ENCODE measurements at regions not wholly inside any gene's neighbourhood (a gene's known extent, or its start where the extent isn't known, plus 50 kb on each side); places are given as distances from the start of the nearest gene placed in this dataset.

GRCh38 chr2:2848198-2848597 lies 517.1 kb upstream of the MYT1L start:
- no peak overlapping the region for H3K9ac ChIP-seq (ENCODE audit: low read length)
- H3K27ac ChIP-seq (ENCODE audit: low read depth, low read length): no peak overlapping the region
- no peaks in the 10 kb centered on the region for H3K36me3 ChIP-seq (ENCODE audit: low read length)
- H3K9me3 ChIP-seq (ENCODE audit: insufficient read depth, low read length): no peaks in the 10 kb centered on the region
- H3F3A ChIP-seq (ENCODE audit: insufficient read depth): no peaks in the 10 kb centered on the region
- H3K27me3 ChIP-seq (ENCODE audit: low read length): no peaks in the 10 kb centered on the region
- no peak overlapping the region for H3K4me2 ChIP-seq (ENCODE audit: low read depth, low read length, poor library complexity, severe bottlenecking)
- no peak for TF ChIP-seq CTCF (IDR thresholded peaks at IDR 0.05; ENCODE audit: insufficient read depth, low read length, poor library complexity, severe bottlenecking)
- no peak for TF ChIP-seq EZH2phosphoT487 (conservative IDR thresholded peaks at IDR 0.05; ENCODE audit: low read length)
- H3K9me2 ChIP-seq (replicated peaks; ENCODE audit: insufficient read depth, low read length): no peaks in the 10 kb centered on the region
- H3K79me2 ChIP-seq (ENCODE audit: insufficient read depth, low read length): no peaks in the 10 kb centered on the region
- no peaks in the 10 kb centered on the region for H4K20me1 ChIP-seq (ENCODE audit: low read depth, low read length)
- no peak overlapping the region for H3K4me3 ChIP-seq (ENCODE audit: insufficient read depth, low read length, poor library complexity, severe bottlenecking)
- H2AFZ ChIP-seq (ENCODE audit: low read depth, low read length, severe bottlenecking): no peak overlapping the region

- no peaks in the 10 kb centered on the region for H3K9me3 ChIP-seq (ENCODE audit: insufficient read depth, low read length)
- no peak overlapping the region for H3K27ac ChIP-seq (ENCODE audit: low read depth, low read length)
- H3F3A ChIP-seq (ENCODE audit: insufficient read depth): no peaks in the 10 kb centered on the region
- TF ChIP-seq CTCF (IDR thresholded peaks at IDR 0.05; ENCODE audit: insufficient read depth, low read length, poor library complexity, severe bottlenecking): no peak
- no peak for TF ChIP-seq EZH2phosphoT487 (conservative IDR thresholded peaks at IDR 0.05; ENCODE audit: low read length)
- H3K9ac ChIP-seq (ENCODE audit: low read length): no peak overlapping the region
- no peak overlapping the region for H3K4me2 ChIP-seq (ENCODE audit: low read depth, low read length, poor library complexity, severe bottlenecking)
- H4K20me1 ChIP-seq (ENCODE audit: low read depth, low read length): no peaks in the 10 kb centered on the region
- no peaks in the 10 kb centered on the region for H3K27me3 ChIP-seq (ENCODE audit: low read length)
- no peak overlapping the region for H2AFZ ChIP-seq (ENCODE audit: low read depth, low read length, severe bottlenecking)
- H3K36me3 ChIP-seq (ENCODE audit: low read length): no peaks in the 10 kb centered on the region
- H3K79me2 ChIP-seq (ENCODE audit: insufficient read depth, low read length): no peaks in the 10 kb centered on the region
- no peaks in the 10 kb centered on the region for H3K9me2 ChIP-seq (replicated peaks; ENCODE audit: insufficient read depth, low read length)
- H3K4me3 ChIP-seq (ENCODE audit: insufficient read depth, low read length, poor library complexity, severe bottlenecking): no peak overlapping the region
These were observed 516.2 kb upstream of the MYT1L start for GRCh38 chr2:2847209-2847676.

GRCh38 chr2:2846332-2847208 lies 515.5 kb upstream of the MYT1L start:
- Histone ChIP-seq H3K27ac (ENCODE audit: low read depth, low read length) (no peak overlapping the region), H3K9me3 (ENCODE audit: insufficient read depth, low read length) (no peaks in the 10 kb centered on the region), H3K9ac (ENCODE audit: low read length) (no peak overlapping the region), H3K27me3 (ENCODE audit: low read length) (no peaks in the 10 kb centered on the region), H3K9me2 (replicated peaks; ENCODE audit: insufficient read depth, low read length) (no peaks in the 10 kb centered on the region), H3F3A (ENCODE audit: insufficient read depth) (no peaks in the 10 kb centered on the region), H2AFZ (ENCODE audit: low read depth, low read length, severe bottlenecking) (no peak overlapping the region), H3K36me3 (ENCODE audit: low read length) (no peaks in the 10 kb centered on the region), H3K79me2 (ENCODE audit: insufficient read depth, low read length) (no peaks in the 10 kb centered on the region), H3K4me2 (ENCODE audit: low read depth, low read length, poor library complexity, severe bottlenecking) (no peak overlapping the region), H3K4me3 (ENCODE audit: insufficient read depth, low read length, poor library complexity, severe bottlenecking) (no peak overlapping the region), H4K20me1 (ENCODE audit: low read depth, low read length) (no peaks in the 10 kb centered on the region)
- TF ChIP-seq EZH2phosphoT487 (conservative IDR thresholded peaks at IDR 0.05; ENCODE audit: low read length): no peak
- no peak for TF ChIP-seq CTCF (IDR thresholded peaks at IDR 0.05; ENCODE audit: insufficient read depth, low read length, poor library complexity, severe bottlenecking)

Measured in SU-DHL-6 (cell line).